GM23248 (cell line): ENCODE measurements at regions not wholly inside any gene's neighbourhood (a gene's known extent, or its start where the extent isn't known, plus 50 kb on each side); places are given as distances from the start of the nearest gene placed in this dataset.

Source experiments
- EZH2 ChIP-seq: fragments of 200-600 bp; sonication (generic); IDR thresholded peaks from 2 replicates; pipeline ENCODE4 v1.6.1; 2018; ENCODE audit warnings: antibody characterized with exemption, mild to moderate bottlenecking; ENCODE audit not compliant: insufficient read depth, poor library complexity, severe bottlenecking
- EZH2phosphoT487 ChIP-seq: fragments of 200-600 bp; sonication (generic); IDR thresholded peaks from 2 replicates; pipeline ENCODE4 v1.6.1; 2018; ENCODE audit warnings: antibody characterized with exemption, moderate library complexity, mild to moderate bottlenecking, low read depth; ENCODE audit not compliant: insufficient read depth

DNA sequence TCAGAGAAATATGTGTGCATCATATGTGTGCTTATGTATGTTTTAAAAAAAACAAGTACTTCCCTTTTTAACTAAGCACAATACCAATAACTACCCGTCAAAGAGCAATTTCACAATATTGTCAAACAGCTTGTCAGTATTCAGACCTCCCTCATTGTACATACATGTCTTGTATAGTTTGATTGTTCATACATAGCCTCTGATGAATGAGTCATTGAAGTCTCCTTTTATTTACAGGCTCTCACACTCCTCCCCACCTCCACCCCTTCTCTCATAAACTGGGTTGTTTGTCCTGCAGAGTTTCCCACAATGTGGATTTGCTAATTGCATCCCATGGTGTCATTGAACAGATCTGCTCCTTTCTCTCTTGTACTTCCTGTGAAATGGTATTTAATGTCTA lies 132.8 kb upstream of the L3MBTL4 start:
- TF ChIP-seq EZH2: no peak
- TF ChIP-seq EZH2phosphoT487: no peak
